ENCODE measurements at regions not wholly inside any gene's neighbourhood (a gene's known extent, or its start where the extent isn't known, plus 50 kb on each side); places are given as distances from the start of the nearest gene placed in this dataset.

DNA sequence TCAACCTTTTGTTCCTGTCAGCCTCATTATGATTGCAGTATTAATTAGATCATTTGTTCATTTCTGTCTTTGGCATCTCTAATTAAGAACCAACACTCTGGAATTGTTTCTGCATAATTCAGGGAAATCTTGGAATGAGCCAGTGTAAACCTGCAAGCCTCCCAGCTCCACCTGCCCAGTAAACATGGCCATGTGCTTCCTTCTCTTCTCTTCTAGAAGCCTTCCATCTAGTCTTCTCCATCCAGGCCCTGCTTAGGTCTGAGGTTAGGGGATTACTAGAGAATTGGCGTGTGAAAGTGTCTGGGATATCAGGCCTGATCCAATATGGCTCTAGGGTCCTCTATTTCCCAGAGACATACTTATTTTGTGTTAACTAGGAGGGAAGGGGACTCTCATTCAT lies 528.0 kb downstream of the AACS start:
- H3K27ac Mint-ChIP-seq, result no peak overlapping the region
- H3K36me3 ChIP-seq (ENCODE audit: insufficient read depth), result no peaks in the 10 kb centered on the region
- no peak overlapping the region for H3K4me3 Mint-ChIP-seq
- peaks cover 49% of the 10 kb centered on the region for H3K36me3 Mint-ChIP-seq (ENCODE audit: low read depth)
- no peaks in the 10 kb centered on the region for H3K27me3 ChIP-seq (ENCODE audit: insufficient read depth)
- H3K27ac ChIP-seq (ENCODE audit: low read depth), result no peak overlapping the region
- H4K20me1 ChIP-seq (replicated peaks; ENCODE audit: insufficient read depth), result no peaks in the 10 kb centered on the region; the same call in 1 of the 2 replicates
- peaks cover 2% of the 10 kb centered on the region for H3K27me3 Mint-ChIP-seq (ENCODE audit: insufficient read depth, low read depth, poor library complexity)
- H3K9me2 ChIP-seq (ENCODE audit: insufficient read depth), result 0 out of 2 replicates have a peak, but pooled peaks cover 3% of the 10 kb centered on the region
- DNase-seq (ENCODE audit: low spot score) (no peak), ATAC-seq (no peak)
- H3K4me3 ChIP-seq, result no peak overlapping the region
- no peaks in the 10 kb centered on the region for H3F3A ChIP-seq (replicated peaks; ENCODE audit: low read depth)
- no peak for TF ChIP-seq NANOG (IDR thresholded peaks at IDR 0.05; ENCODE audit: borderline replicate concordance)
- TF ChIP-seq, protein P1, sequence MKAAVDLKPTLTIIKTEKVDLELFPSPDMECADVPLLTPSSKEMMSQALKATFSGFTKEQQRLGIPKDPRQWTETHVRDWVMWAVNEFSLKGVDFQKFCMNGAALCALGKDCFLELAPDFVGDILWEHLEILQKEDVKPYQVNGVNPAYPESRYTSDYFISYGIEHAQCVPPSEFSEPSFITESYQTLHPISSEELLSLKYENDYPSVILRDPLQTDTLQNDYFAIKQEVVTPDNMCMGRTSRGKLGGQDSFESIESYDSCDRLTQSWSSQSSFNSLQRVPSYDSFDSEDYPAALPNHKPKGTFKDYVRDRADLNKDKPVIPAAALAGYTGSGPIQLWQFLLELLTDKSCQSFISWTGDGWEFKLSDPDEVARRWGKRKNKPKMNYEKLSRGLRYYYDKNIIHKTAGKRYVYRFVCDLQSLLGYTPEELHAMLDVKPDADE (IDR thresholded peaks at IDR 0.05), result no peak
- TF ChIP-seq CREB1 (CRISPR knock-in tag; IDR thresholded peaks at IDR 0.05; ENCODE audit: low read depth), result no peak
- no peak for TF ChIP-seq EZH2 (IDR thresholded peaks at IDR 0.05; ENCODE audit: low read depth, unreplicated experiment)
- TF ChIP-seq STAT1 (IDR thresholded peaks at IDR 0.05; ENCODE audit: unreplicated experiment), result no peak
- TF ChIP-seq EZH2phosphoT487 (IDR thresholded peaks at IDR 0.05; ENCODE audit: unreplicated experiment), result no peak
- TF ChIP-seq, protein P2, sequence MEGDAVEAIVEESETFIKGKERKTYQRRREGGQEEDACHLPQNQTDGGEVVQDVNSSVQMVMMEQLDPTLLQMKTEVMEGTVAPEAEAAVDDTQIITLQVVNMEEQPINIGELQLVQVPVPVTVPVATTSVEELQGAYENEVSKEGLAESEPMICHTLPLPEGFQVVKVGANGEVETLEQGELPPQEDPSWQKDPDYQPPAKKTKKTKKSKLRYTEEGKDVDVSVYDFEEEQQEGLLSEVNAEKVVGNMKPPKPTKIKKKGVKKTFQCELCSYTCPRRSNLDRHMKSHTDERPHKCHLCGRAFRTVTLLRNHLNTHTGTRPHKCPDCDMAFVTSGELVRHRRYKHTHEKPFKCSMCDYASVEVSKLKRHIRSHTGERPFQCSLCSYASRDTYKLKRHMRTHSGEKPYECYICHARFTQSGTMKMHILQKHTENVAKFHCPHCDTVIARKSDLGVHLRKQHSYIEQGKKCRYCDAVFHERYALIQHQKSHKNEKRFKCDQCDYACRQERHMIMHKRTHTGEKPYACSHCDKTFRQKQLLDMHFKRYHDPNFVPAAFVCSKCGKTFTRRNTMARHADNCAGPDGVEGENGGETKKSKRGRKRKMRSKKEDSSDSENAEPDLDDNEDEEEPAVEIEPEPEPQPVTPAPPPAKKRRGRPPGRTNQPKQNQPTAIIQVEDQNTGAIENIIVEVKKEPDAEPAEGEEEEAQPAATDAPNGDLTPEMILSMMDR (conservative IDR thresholded peaks at IDR 0.05; ENCODE audit: low read depth in 2 of 2), result no peak
- TF ChIP-seq, protein P3, sequence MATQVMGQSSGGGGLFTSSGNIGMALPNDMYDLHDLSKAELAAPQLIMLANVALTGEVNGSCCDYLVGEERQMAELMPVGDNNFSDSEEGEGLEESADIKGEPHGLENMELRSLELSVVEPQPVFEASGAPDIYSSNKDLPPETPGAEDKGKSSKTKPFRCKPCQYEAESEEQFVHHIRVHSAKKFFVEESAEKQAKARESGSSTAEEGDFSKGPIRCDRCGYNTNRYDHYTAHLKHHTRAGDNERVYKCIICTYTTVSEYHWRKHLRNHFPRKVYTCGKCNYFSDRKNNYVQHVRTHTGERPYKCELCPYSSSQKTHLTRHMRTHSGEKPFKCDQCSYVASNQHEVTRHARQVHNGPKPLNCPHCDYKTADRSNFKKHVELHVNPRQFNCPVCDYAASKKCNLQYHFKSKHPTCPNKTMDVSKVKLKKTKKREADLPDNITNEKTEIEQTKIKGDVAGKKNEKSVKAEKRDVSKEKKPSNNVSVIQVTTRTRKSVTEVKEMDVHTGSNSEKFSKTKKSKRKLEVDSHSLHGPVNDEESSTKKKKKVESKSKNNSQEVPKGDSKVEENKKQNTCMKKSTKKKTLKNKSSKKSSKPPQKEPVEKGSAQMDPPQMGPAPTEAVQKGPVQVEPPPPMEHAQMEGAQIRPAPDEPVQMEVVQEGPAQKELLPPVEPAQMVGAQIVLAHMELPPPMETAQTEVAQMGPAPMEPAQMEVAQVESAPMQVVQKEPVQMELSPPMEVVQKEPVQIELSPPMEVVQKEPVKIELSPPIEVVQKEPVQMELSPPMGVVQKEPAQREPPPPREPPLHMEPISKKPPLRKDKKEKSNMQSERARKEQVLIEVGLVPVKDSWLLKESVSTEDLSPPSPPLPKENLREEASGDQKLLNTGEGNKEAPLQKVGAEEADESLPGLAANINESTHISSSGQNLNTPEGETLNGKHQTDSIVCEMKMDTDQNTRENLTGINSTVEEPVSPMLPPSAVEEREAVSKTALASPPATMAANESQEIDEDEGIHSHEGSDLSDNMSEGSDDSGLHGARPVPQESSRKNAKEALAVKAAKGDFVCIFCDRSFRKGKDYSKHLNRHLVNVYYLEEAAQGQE (IDR thresholded peaks at IDR 0.05; ENCODE audit: unreplicated experiment), result no peak
- no peak overlapping the region for H2AFZ ChIP-seq
- H3K4me1 ChIP-seq (ENCODE audit: insufficient read depth), result no peaks in the 10 kb centered on the region
- peaks cover 5% of the 10 kb centered on the region; the same call in 1 of the 3 replicates for H3K9me3 Mint-ChIP-seq
- H3K4me1 Mint-ChIP-seq, result no peaks in the 10 kb centered on the region
- H3K79me2 ChIP-seq (replicated peaks; ENCODE audit: insufficient read depth), result no peaks in the 10 kb centered on the region
- no peak overlapping the region for H3K4me2 ChIP-seq

DNA sequence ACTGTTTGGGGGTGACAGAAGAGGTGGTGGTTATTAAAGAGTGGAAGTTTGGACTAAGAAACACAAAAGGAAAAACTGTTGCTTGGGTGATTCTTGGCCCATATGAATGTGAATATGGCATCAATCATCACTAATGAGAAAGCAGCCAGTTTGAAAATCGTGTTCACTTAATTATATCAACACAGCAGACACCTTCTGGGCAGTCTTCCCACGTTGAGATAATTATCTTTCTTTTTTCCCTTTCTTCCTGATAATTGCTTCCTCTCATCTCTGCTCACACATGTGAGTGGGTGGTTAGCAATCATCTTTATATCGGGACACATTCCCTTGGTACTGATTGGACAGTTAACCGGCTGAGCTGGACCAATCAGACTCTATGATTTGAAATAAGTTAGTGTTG lies 539.7 kb downstream of the AACS start:
- no peaks in the 10 kb centered on the region for H4K20me1 ChIP-seq (replicated peaks; ENCODE audit: insufficient read depth)
- H3K4me2 ChIP-seq, result no peak overlapping the region
- TF ChIP-seq STAT1 (IDR thresholded peaks at IDR 0.05; ENCODE audit: unreplicated experiment) (no peak), ZNF331 (CRISPR knock-in tag; IDR thresholded peaks at IDR 0.05; ENCODE audit: low read depth) (no peak), JUNB (IDR thresholded peaks at IDR 0.05; ENCODE audit: unreplicated experiment) (no peak), ZNF114 (CRISPR knock-in tag; IDR thresholded peaks at IDR 0.05) (no peak), EZH2 (IDR thresholded peaks at IDR 0.05; ENCODE audit: low read depth, unreplicated experiment) (no peak)
- TF ChIP-seq, protein P3 (IDR thresholded peaks at IDR 0.05; ENCODE audit: unreplicated experiment), result no peak
- TF ChIP-seq, protein P2 (conservative IDR thresholded peaks at IDR 0.05; ENCODE audit: low read depth in 2 of 2), result no peak

More for the DNA sequence above, 539.7 kb downstream of the AACS start:
- ATAC-seq, result no peak
- Mint-ChIP-seq H3K36me3 (ENCODE audit: low read depth) (peaks cover 30% of the 10 kb centered on the region), H3K9me3 (peaks cover 18% of the 10 kb centered on the region), H3K4me1 (no peaks in the 10 kb centered on the region; the same call in 2 of the 3 replicates), H3K27ac (no peak overlapping the region), H3K27me3 (ENCODE audit: insufficient read depth, low read depth, poor library complexity) (peaks cover 2% of the 10 kb centered on the region), H3K4me3 (no peak overlapping the region)
- no peaks in the 10 kb centered on the region for H3K9me2 ChIP-seq (ENCODE audit: insufficient read depth)
- no peaks in the 10 kb centered on the region for H3K27me3 ChIP-seq (ENCODE audit: insufficient read depth)
- H3K4me1 ChIP-seq (ENCODE audit: insufficient read depth), result no peaks in the 10 kb centered on the region
- no peak overlapping the region for H3K27ac ChIP-seq (ENCODE audit: low read depth)
- no peak for DNase-seq (ENCODE audit: low spot score)
- no peaks in the 10 kb centered on the region for H3K36me3 ChIP-seq (ENCODE audit: insufficient read depth)
- no peak overlapping the region for H2AFZ ChIP-seq
- H3K4me3 ChIP-seq, result no peak overlapping the region
- H3K79me2 ChIP-seq (replicated peaks; ENCODE audit: insufficient read depth), result no peaks in the 10 kb centered on the region
- H3F3A ChIP-seq (replicated peaks; ENCODE audit: low read depth), result no peaks in the 10 kb centered on the region
